ENCODE measurements at regions not wholly inside any gene's neighbourhood (a gene's known extent, or its start where the extent isn't known, plus 50 kb on each side); places are given as distances from the start of the nearest gene placed in this dataset.

GRCh38 chr3:153639631-153640030, 477.6 kb downstream of the RAP2B start:
- TF ChIP-seq YY1 (IDR thresholded peaks at IDR 0.05; ENCODE audit: insufficient read depth, insufficient read length) (no peak), ZNF274 (IDR thresholded peaks at IDR 0.05; ENCODE audit: low read depth, low read length) (no peak), SUZ12 (IDR thresholded peaks at IDR 0.05; ENCODE audit: extremely low read depth, insufficient read depth, insufficient read length) (no peak)

All from NT2/D1 (cell line).